Ovary (tissue), 7 donors: ENCODE measurements at regions not wholly inside any gene's neighbourhood (a gene's known extent, or its start where the extent isn't known, plus 50 kb on each side); places are given as distances from the start of the nearest gene placed in this dataset.

Experiments used
- DNase-seq, 5 donors: peaks; one replicate each; pipeline ENCODE4 v3.0.0-alpha.2; 2019 to 2020
- H3K27ac ChIP-seq, 2 donors: fragments of 200-600 bp; one replicate each; pipeline versions ENCODE4 v1.5.1 to v1.8.0; 2019 to 2022
- H3K27me3 ChIP-seq: fragments of 200-600 bp; one replicate; pipeline ENCODE4 v1.8.0; 2022
- H3K36me3 ChIP-seq: fragments of 200-600 bp; sonication (generic); one replicate; pipeline ENCODE4 v1.5.1; 2019
- H3K4me1 ChIP-seq: one replicate; pipeline ENCODE4 v1.8.1; 2013; ENCODE audit warnings: mild to moderate bottlenecking, moderate library complexity; ENCODE audit not compliant: insufficient read depth
- H3K4me3 ChIP-seq: fragments of 200-600 bp; sonication (generic); one replicate; pipeline ENCODE4 v1.5.1; 2017
- H3K9me3 ChIP-seq, 2 donors: fragments of 200-600 bp in 1 of 2; sonication (generic) in 1 of 2; one replicate each; pipeline versions ENCODE4 v1.5.1 to v1.8.1; 2013 to 2019; ENCODE audit warnings: mild to moderate bottlenecking in 1 of 2, moderate library complexity in 1 of 2
- CTCF ChIP-seq, 3 donors: fragments of 450-650 bp in 2 of 3; fragments of 200-600 bp in 1 of 3; IDR thresholded peaks; one replicate each; pipeline versions ENCODE4 v1.5.1 to v1.8.0; 2016 to 2022; ENCODE audit warnings: antibody characterized with exemption in 3 of 3, mild to moderate bottlenecking in 1 of 3
- EP300 ChIP-seq: sonication (generic); formaldehyde crosslinking; IDR thresholded peaks from one replicate; pipeline ENCODE4 v1.6.1; 2017; ENCODE audit warnings: antibody characterized with exemption
- POLR2A ChIP-seq: fragments of 450-650 bp; IDR thresholded peaks from one replicate; pipeline ENCODE4 v1.6.1; 2017; ENCODE audit warnings: antibody characterized with exemption, mild to moderate bottlenecking, moderate library complexity
- WGBS, 3 donors: extraction: QIAGEN DNeasy Blood & Tissue Kit in 1 of 3; methylation state at CpG; one replicate each; pipeline versions ENCODE4 v1.1.5 to v1.1.7; 2013 to 2017; 5-methylcytosine and 5-hydroxymethylcytosine counted together
- intact Hi-C, 4 donors: fragments of 100-400 bp; cut with DNase I; formaldehyde crosslinking; loops; one replicate each; pipeline versions ENCODE4 v1.11.0 to v1.15.1; 2022 to 2023
- donor health status: DM: no; HTN: no; CAD: no; lungs with moderate emphysema.
- donor health status: DM: no; HTN: no; CAD: no.
- donor health status: Bipolar disorder and iron deficiency.
- donor health status: DM: no; HTN: no; CAD: no.
- donor health status: DM: yes; HTN: yes; CAD: no.

- Histone ChIP-seq H3K4me3 (no peak overlapping the region), H3K36me3 (no peaks in the 10 kb centered on the region), H3K27ac (no peak overlapping the region), H3K4me1 (peaks cover 6% of the 10 kb centered on the region), H3K27me3 (no peaks in the 10 kb centered on the region), H3K9me3 (no peaks in the 10 kb centered on the region)
- WGBS, 3 donors = 38 to 55% (median 49%) methylated on average over 3 of the region's 3 CpGs
- intact Hi-C loops = no loop called here
- TF ChIP-seq CTCF (IDR thresholded peaks at IDR 0.05) (no peak), EP300 (no peak), POLR2A (no peak)
- DNase-seq = peak in 4 of 5 donors; percentile 54 to 68 (median 60)
Observed at GRCh38 chr15:95864467-95864886, 466.0 kb upstream of the NR2F2 start.

- no peak for TF ChIP-seq POLR2A
- no peak for TF ChIP-seq CTCF (IDR thresholded peaks at IDR 0.05)
- no peak for TF ChIP-seq EP300
- WGBS, 3 donors = 91 to 93% (median 91%) methylated on average over 4 of the region's 4 CpGs
- intact Hi-C loops = no loop called here
Observed at GRCh38 chr15:95865330-95865739, 465.2 kb upstream of the NR2F2 start.

GRCh38 chr15:95866711-95867440 is 463.6 kb upstream of the NR2F2 start:
- intact Hi-C loops = no loop called here
- no peaks in the 10 kb centered on the region for H3K36me3 ChIP-seq
- peaks cover 8% of the 10 kb centered on the region for H3K4me1 ChIP-seq
- no peak overlapping the region for H3K4me3 ChIP-seq
- H3K9me3 ChIP-seq = no peaks in the 10 kb centered on the region
- no peak overlapping the region for H3K27ac ChIP-seq
- WGBS, 3 donors = 80 to 84% (median 82%) methylated on average over 8 of the region's 8 CpGs
- TF ChIP-seq EP300 (no peak), CTCF (IDR thresholded peaks at IDR 0.05) (no peak), POLR2A (no peak)
- H3K27me3 ChIP-seq = no peaks in the 10 kb centered on the region
- DNase-seq = no peak

More at GRCh38 chr15:95865330-95865739, 465.2 kb upstream of the NR2F2 start:
- H3K9me3 ChIP-seq = no peaks in the 10 kb centered on the region
- no peak for DNase-seq
- H3K27me3 ChIP-seq = no peaks in the 10 kb centered on the region
- H3K4me3 ChIP-seq = no peak overlapping the region
- H3K36me3 ChIP-seq = no peaks in the 10 kb centered on the region
- no peak overlapping the region for H3K27ac ChIP-seq
- peaks cover 6% of the 10 kb centered on the region for H3K4me1 ChIP-seq

GRCh38 chr15:95868450-95868849 is 462.1 kb upstream of the NR2F2 start:
- WGBS, 3 donors = 86 to 94% (median 88%) methylated on average over 5 of the region's 5 CpGs
- no peak overlapping the region for H3K27ac ChIP-seq
- intact Hi-C loops = no loop called here
- no peak overlapping the region for H3K4me3 ChIP-seq
- H3K36me3 ChIP-seq = no peaks in the 10 kb centered on the region
- H3K27me3 ChIP-seq = no peaks in the 10 kb centered on the region
- H3K4me1 ChIP-seq = peaks cover 8% of the 10 kb centered on the region
- H3K9me3 ChIP-seq = no peaks in the 10 kb centered on the region
- DNase-seq = no peak
- TF ChIP-seq POLR2A (no peak), EP300 (no peak), CTCF (IDR thresholded peaks at IDR 0.05) (no peak)
